K562 (cell line): ENCODE measurements at regions not wholly inside any gene's neighbourhood (a gene's known extent, or its start where the extent isn't known, plus 50 kb on each side); places are given as distances from the start of the nearest gene placed in this dataset.

Experiments
- COPS2 ChIP-seq: fragments of 450-650 bp; conservative IDR thresholded peaks from 2 replicates; pipeline ENCODE4 v1.6.1; 2016; ENCODE audit warnings: mild to moderate bottlenecking, moderate library complexity
- DACH1 ChIP-seq: fragments of 450-650 bp; IDR thresholded peaks from 2 replicates; pipeline ENCODE4 v1.6.1; 2018; ENCODE audit not compliant: partially characterized antibody
- DDX20 ChIP-seq: fragments of 450-650 bp; IDR thresholded peaks from 2 replicates; pipeline ENCODE4 v1.6.1; 2016; ENCODE audit warnings: missing genetic modification characterization, low read depth, mild to moderate bottlenecking, missing compliant biosample characterization, moderate library complexity
- NR3C1 ChIP-seq: sonication (generic); formaldehyde crosslinking; IDR thresholded peaks from 2 replicates; pipeline ENCODE4 v1.8.1; 2022; ENCODE audit warnings: missing genetic modification reagents
- OTX1 ChIP-seq: fragments of 450-650 bp; formaldehyde crosslinking; IDR thresholded peaks from 2 replicates; pipeline ENCODE4 v1.4.0; 2022; ENCODE audit warnings: mild to moderate bottlenecking
- POLR2AphosphoS5 ChIP-seq: IDR thresholded peaks from 2 replicates; pipeline ENCODE4 v1.6.1; 2011; ENCODE audit warnings: mild to moderate bottlenecking, low read depth, low read length, moderate library complexity; ENCODE audit not compliant: control insufficient read depth, insufficient read depth
- RAD21 ChIP-seq, 2 experiments: fragments of 250-450 bp in 1 of 2; fragments of 450-650 bp in 1 of 2; sonication (Bioruptor Pico) in 1 of 2; formaldehyde crosslinking in 1 of 2; IDR thresholded peaks in 1 of 2; conservative IDR thresholded peaks in 1 of 2; 2 replicates each; pipeline versions ENCODE4 v1.4.0 to v1.8.0; 2020 to 2022; ENCODE audit warnings: mild to moderate bottlenecking in 2 of 2, moderate library complexity in 1 of 2
- TF ChIP-seq, protein P1 (sequence below): conservative IDR thresholded peaks from 2 replicates; pipeline ENCODE4 v1.6.1; 2011; ENCODE audit warnings: low read depth, mild to moderate bottlenecking, low read length; ENCODE audit not compliant: control insufficient read depth
- TF ChIP-seq, protein P2 (sequence below): fragments of 450-650 bp; formaldehyde crosslinking; IDR thresholded peaks from 2 replicates; pipeline ENCODE4 v1.4.0; 2022; ENCODE audit warnings: missing genetic modification characterization
- TF ChIP-seq, protein P3 (sequence below): sonication (generic); IDR thresholded peaks from 2 replicates; pipeline ENCODE4 v1.6.1; 2016
- TF ChIP-seq, protein P4 (sequence below), 2 experiments: fragments of 450-650 bp; formaldehyde crosslinking in 1 of 2; IDR thresholded peaks; 2 replicates each; pipeline versions ENCODE4 v1.4.0 to v1.6.1; 2014 to 2020; ENCODE audit warnings: mild to moderate bottlenecking in 2 of 2, borderline replicate concordance in 1 of 2, low read depth in 1 of 2

DNA sequence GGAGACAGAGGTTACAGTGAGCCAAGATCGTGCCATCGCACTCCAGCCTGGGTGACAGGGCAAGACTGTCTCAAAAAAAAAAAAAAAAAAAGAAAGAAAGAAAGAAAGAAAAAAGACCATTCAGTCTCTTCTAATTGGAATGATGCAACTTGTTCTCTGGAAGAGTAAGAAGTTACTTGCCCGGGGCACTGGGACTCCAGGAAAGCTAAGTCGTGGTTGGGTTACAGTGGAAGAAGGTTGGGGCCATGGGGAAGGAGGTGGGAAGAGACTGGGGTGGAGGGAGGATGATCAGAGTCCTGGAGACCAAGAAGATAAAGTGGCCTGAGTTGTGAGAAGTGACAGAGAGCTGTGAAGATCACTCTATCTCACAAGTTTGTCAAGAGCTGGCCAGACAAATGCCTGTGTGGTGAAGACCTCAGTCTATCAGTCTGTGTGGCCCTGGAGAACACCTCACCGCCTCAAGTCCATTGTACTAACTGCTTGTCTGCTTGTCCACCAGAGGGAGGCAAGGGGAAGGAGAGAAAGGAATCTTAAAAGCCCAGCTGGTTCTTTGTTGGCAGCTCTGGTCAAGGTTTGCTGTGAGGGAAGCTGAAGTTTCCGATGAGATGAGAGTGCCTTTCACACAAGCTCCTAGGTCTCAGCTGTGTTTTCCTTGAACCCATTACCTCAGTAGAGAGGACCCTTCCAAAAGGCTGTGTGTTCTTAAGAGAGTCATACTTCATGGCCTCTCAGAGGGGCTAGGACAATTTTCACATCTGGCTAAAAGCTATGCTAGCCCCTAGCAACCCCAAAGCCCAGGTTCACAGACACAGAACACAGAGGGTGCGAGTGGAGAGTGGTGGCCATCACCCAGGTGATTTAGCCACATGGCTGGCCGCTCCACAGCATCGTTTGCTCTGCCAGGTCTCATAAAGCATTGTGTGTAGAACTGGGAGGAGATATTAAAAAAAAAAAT, 72.0 kb upstream of the TMEM178A start (continued):
- TF ChIP-seq, protein P1, sequence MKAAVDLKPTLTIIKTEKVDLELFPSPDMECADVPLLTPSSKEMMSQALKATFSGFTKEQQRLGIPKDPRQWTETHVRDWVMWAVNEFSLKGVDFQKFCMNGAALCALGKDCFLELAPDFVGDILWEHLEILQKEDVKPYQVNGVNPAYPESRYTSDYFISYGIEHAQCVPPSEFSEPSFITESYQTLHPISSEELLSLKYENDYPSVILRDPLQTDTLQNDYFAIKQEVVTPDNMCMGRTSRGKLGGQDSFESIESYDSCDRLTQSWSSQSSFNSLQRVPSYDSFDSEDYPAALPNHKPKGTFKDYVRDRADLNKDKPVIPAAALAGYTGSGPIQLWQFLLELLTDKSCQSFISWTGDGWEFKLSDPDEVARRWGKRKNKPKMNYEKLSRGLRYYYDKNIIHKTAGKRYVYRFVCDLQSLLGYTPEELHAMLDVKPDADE = no peak
- no peak for TF ChIP-seq POLR2AphosphoS5
- TF ChIP-seq, protein P2, sequence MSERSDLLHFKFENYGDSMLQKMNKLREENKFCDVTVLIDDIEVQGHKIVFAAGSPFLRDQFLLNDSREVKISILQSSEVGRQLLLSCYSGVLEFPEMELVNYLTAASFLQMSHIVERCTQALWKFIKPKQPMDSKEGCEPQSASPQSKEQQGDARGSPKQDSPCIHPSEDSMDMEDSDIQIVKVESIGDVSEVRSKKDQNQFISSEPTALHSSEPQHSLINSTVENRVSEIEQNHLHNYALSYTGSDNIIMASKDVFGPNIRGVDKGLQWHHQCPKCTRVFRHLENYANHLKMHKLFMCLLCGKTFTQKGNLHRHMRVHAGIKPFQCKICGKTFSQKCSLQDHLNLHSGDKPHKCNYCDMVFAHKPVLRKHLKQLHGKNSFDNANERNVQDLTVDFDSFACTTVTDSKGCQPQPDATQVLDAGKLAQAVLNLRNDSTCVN (CRISPR knock-in tag) = no peak
- no peak for TF ChIP-seq COPS2
- no peak for TF ChIP-seq NR3C1
- no peak for TF ChIP-seq OTX1 (CRISPR knock-in tag)
- TF ChIP-seq, protein P3, sequence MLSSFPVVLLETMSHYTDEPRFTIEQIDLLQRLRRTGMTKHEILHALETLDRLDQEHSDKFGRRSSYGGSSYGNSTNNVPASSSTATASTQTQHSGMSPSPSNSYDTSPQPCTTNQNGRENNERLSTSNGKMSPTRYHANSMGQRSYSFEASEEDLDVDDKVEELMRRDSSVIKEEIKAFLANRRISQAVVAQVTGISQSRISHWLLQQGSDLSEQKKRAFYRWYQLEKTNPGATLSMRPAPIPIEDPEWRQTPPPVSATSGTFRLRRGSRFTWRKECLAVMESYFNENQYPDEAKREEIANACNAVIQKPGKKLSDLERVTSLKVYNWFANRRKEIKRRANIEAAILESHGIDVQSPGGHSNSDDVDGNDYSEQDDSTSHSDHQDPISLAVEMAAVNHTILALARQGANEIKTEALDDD = no peak
- peak; percentile 42 for TF ChIP-seq DACH1
- TF ChIP-seq, protein P4, sequence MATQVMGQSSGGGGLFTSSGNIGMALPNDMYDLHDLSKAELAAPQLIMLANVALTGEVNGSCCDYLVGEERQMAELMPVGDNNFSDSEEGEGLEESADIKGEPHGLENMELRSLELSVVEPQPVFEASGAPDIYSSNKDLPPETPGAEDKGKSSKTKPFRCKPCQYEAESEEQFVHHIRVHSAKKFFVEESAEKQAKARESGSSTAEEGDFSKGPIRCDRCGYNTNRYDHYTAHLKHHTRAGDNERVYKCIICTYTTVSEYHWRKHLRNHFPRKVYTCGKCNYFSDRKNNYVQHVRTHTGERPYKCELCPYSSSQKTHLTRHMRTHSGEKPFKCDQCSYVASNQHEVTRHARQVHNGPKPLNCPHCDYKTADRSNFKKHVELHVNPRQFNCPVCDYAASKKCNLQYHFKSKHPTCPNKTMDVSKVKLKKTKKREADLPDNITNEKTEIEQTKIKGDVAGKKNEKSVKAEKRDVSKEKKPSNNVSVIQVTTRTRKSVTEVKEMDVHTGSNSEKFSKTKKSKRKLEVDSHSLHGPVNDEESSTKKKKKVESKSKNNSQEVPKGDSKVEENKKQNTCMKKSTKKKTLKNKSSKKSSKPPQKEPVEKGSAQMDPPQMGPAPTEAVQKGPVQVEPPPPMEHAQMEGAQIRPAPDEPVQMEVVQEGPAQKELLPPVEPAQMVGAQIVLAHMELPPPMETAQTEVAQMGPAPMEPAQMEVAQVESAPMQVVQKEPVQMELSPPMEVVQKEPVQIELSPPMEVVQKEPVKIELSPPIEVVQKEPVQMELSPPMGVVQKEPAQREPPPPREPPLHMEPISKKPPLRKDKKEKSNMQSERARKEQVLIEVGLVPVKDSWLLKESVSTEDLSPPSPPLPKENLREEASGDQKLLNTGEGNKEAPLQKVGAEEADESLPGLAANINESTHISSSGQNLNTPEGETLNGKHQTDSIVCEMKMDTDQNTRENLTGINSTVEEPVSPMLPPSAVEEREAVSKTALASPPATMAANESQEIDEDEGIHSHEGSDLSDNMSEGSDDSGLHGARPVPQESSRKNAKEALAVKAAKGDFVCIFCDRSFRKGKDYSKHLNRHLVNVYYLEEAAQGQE (IDR thresholded peaks at IDR 0.05; ENCODE audit: borderline replicate concordance) = peak; percentile 65
- TF ChIP-seq, protein P4 (CRISPR knock-in tag; IDR thresholded peaks at IDR 0.05; ENCODE audit: low read depth) = no peak
- peak; percentile 46 to 70 for TF ChIP-seq RAD21 (CRISPR knock-in tag; conservative IDR thresholded peaks at IDR 0.05 in 1 of 2, IDR thresholded peaks at IDR 0.05 in 1 of 2)
- no peak for TF ChIP-seq DDX20 (tag)
